Keratinocyte (primary cell): ENCODE measurements at regions not wholly inside any gene's neighbourhood (a gene's known extent, or its start where the extent isn't known, plus 50 kb on each side); places are given as distances from the start of the nearest gene placed in this dataset.

Source experiments
- DNase-seq: peaks from one replicate; pipeline ENCODE4 v3.0.0-alpha.2; 2011; ENCODE audit warnings: low read depth, missing footprints, low spot score
- FAIRE-seq: peaks from 2 replicates; lab custom pipeline; 2011; peaks lifted over from hg19 to GRCh38; lab: Jason Lieb, UNC
- H2AFZ ChIP-seq: 2 replicates; pipeline ENCODE4 v1.6.0; 2012; ENCODE audit warnings: low read length, control low read depth, inconsistent platforms; ENCODE audit not compliant: control insufficient read depth
- H3K27ac ChIP-seq: 2 replicates; pipeline ENCODE4 v1.5.1; 2011; ENCODE audit warnings: low read length; ENCODE audit not compliant: control insufficient read depth, insufficient read depth
- H3K27me3 ChIP-seq: 3 replicates; pipeline ENCODE4 v1.6.0; 2011; ENCODE audit warnings: low read length; ENCODE audit not compliant: control insufficient read depth, insufficient read depth; ENCODE audit errors: extremely low read depth
- H3K36me3 ChIP-seq, 2 experiments: 2 replicates in 1 of 2; 3 replicates in 1 of 2; pipeline ENCODE4 v1.5.1; 2011; ENCODE audit warnings: low read length in 2 of 2, mild to moderate bottlenecking in 1 of 2; ENCODE audit not compliant: control insufficient read depth in 2 of 2, insufficient read depth in 2 of 2; ENCODE audit errors: extremely low read depth in 1 of 2
- H3K4me1 ChIP-seq: 3 replicates; pipeline ENCODE4 v1.5.1; 2011; ENCODE audit warnings: low read length; ENCODE audit not compliant: control insufficient read depth, insufficient read depth; ENCODE audit errors: extremely low read depth
- H3K4me2 ChIP-seq: 3 replicates; pipeline ENCODE4 v1.6.0; 2011; ENCODE audit warnings: low read depth, low read length; ENCODE audit not compliant: control insufficient read depth, insufficient read depth; ENCODE audit errors: extremely low read depth
- H3K4me3 ChIP-seq, 3 experiments: fragments of 200-600 bp in 1 of 3; sonication (generic) in 1 of 3; 2 replicates in 2 of 3; 3 replicates in 1 of 3; pipeline ENCODE4 v1.5.1; 2011 to 2016; ENCODE audit warnings: low read length in 3 of 3, mild to moderate bottlenecking in 3 of 3, control low read depth in 2 of 3, inconsistent platforms in 1 of 3, low read depth in 1 of 3, mixed read lengths in 1 of 3, mixed run types in 1 of 3, moderate library complexity in 1 of 3; ENCODE audit not compliant: control insufficient read depth in 2 of 3, insufficient read depth in 2 of 3; ENCODE audit errors: extremely low read depth in 1 of 3
- H3K79me2 ChIP-seq: 2 replicates; pipeline ENCODE4 v1.6.0; 2012; ENCODE audit warnings: low read length; ENCODE audit not compliant: control insufficient read depth, insufficient read depth
- H3K9ac ChIP-seq: 3 replicates; pipeline ENCODE4 v1.6.0; 2011; ENCODE audit warnings: low read length; ENCODE audit not compliant: control insufficient read depth, insufficient read depth; ENCODE audit errors: extremely low read depth
- H3K9me1 ChIP-seq: 3 replicates; pipeline ENCODE4 v1.6.0; 2011; ENCODE audit warnings: low read length; ENCODE audit not compliant: control insufficient read depth, insufficient read depth; ENCODE audit errors: extremely low read depth
- H3K9me3 ChIP-seq: 2 replicates; pipeline ENCODE4 v1.5.1; 2012; ENCODE audit warnings: low read depth, low read length; ENCODE audit not compliant: control insufficient read depth
- H4K20me1 ChIP-seq: 3 replicates; pipeline ENCODE4 v1.6.0; 2011; ENCODE audit warnings: low read length; ENCODE audit not compliant: control insufficient read depth, insufficient read depth; ENCODE audit errors: extremely low read depth
- EZH2 ChIP-seq: IDR thresholded peaks from one replicate; pipeline ENCODE4 v1.6.1; 2012; ENCODE audit warnings: inconsistent platforms, mild to moderate bottlenecking, low read length, moderate library complexity
- dilution Hi-C: fragments of 300-500 bp; cut with MboI; formaldehyde crosslinking; loops from one replicate; pipeline ENCODE4 v1.7.0; 2020; ENCODE audit warnings: low sequenced_read_pairs; ENCODE audit not compliant: extremely low pct_ligation_motif_present
- TF ChIP-seq, protein P1 (sequence below), 3 experiments: IDR thresholded peaks in 1 of 3; conservative IDR thresholded peaks in 1 of 3; optimal IDR thresholded peaks in 1 of 3; 2 replicates in 2 of 3; 3 replicates in 1 of 3; pipeline versions ENCODE3 to v1.5.1; 2011; ENCODE audit warnings: low read length in 3 of 3, mild to moderate bottlenecking in 3 of 3, moderate library complexity in 2 of 3, control low read depth in 1 of 3, inconsistent platforms in 1 of 3; ENCODE audit not compliant: insufficient read depth in 2 of 3; ENCODE audit errors: extremely low read depth in 1 of 3

GRCh38 chr3:139780593-139780992, 102.8 kb upstream of the NMNAT3 start:
- FAIRE-seq (no peak), DNase-seq (no peak)
- Histone ChIP-seq H3K36me3 (no peaks in the 10 kb centered on the region), H3K27me3 (no peaks in the 10 kb centered on the region), H3K4me2 (no peak overlapping the region), H3K9me1 (no peaks in the 10 kb centered on the region), H3K4me1 (no peaks in the 10 kb centered on the region), H3K9ac (no peak overlapping the region), H3K79me2 (no peaks in the 10 kb centered on the region), H4K20me1 (no peaks in the 10 kb centered on the region), H2AFZ (no peak overlapping the region), H3K9me3 (no peaks in the 10 kb centered on the region), H3K4me3 (no peak overlapping the region), H3K27ac (no peak overlapping the region)
- dilution Hi-C loops = no loop called here
- TF ChIP-seq EZH2 = no peak
- TF ChIP-seq, protein P1, sequence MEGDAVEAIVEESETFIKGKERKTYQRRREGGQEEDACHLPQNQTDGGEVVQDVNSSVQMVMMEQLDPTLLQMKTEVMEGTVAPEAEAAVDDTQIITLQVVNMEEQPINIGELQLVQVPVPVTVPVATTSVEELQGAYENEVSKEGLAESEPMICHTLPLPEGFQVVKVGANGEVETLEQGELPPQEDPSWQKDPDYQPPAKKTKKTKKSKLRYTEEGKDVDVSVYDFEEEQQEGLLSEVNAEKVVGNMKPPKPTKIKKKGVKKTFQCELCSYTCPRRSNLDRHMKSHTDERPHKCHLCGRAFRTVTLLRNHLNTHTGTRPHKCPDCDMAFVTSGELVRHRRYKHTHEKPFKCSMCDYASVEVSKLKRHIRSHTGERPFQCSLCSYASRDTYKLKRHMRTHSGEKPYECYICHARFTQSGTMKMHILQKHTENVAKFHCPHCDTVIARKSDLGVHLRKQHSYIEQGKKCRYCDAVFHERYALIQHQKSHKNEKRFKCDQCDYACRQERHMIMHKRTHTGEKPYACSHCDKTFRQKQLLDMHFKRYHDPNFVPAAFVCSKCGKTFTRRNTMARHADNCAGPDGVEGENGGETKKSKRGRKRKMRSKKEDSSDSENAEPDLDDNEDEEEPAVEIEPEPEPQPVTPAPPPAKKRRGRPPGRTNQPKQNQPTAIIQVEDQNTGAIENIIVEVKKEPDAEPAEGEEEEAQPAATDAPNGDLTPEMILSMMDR (optimal IDR thresholded peaks at IDR 0.05 in 1 of 3, IDR thresholded peaks at IDR 0.05 in 1 of 3, conservative IDR thresholded peaks at IDR 0.05 in 1 of 3; ENCODE audit: extremely low read depth in 1 of 3, insufficient read depth in 2 of 3, low read length in 3 of 3) = no peak

GRCh38 chr3:139778682-139779233, 101.0 kb upstream of the NMNAT3 start:
- no peaks in the 10 kb centered on the region for H3K9me3 ChIP-seq
- H3K4me3 ChIP-seq = no peak overlapping the region
- FAIRE-seq (no peak), DNase-seq (no peak)
- no peak overlapping the region for H3K4me2 ChIP-seq
- H4K20me1 ChIP-seq = no peaks in the 10 kb centered on the region
- H3K4me1 ChIP-seq = no peaks in the 10 kb centered on the region
- dilution Hi-C loops = no loop called here
- H2AFZ ChIP-seq = no peak overlapping the region
- no peak overlapping the region for H3K27ac ChIP-seq
- TF ChIP-seq, protein P1 (optimal IDR thresholded peaks at IDR 0.05 in 1 of 3, IDR thresholded peaks at IDR 0.05 in 1 of 3, conservative IDR thresholded peaks at IDR 0.05 in 1 of 3; ENCODE audit: extremely low read depth in 1 of 3, insufficient read depth in 2 of 3, low read length in 3 of 3) = no peak
- TF ChIP-seq EZH2 = no peak
- H3K27me3 ChIP-seq = no peaks in the 10 kb centered on the region
- H3K9me1 ChIP-seq = no peaks in the 10 kb centered on the region
- no peak overlapping the region for H3K9ac ChIP-seq
- no peaks in the 10 kb centered on the region for H3K36me3 ChIP-seq
- no peaks in the 10 kb centered on the region for H3K79me2 ChIP-seq
